GM19452 (cell line): ENCODE measurements at regions not wholly inside any gene's neighbourhood (a gene's known extent, or its start where the extent isn't known, plus 50 kb on each side); places are given as distances from the start of the nearest gene placed in this dataset.
"Not testable (repeated sequence)": the region's sequence is repeated elsewhere in the genome, so short reads cannot be mapped to it uniquely, and the experiment has no call there.

ENCODE experiments used
- ATAC-seq: cut with Tn5 transposase; IDR thresholded peaks from one replicate; pipeline ENCODE4 v1.9.1; 2021; ENCODE audit not compliant: unreplicated experiment

DNA sequence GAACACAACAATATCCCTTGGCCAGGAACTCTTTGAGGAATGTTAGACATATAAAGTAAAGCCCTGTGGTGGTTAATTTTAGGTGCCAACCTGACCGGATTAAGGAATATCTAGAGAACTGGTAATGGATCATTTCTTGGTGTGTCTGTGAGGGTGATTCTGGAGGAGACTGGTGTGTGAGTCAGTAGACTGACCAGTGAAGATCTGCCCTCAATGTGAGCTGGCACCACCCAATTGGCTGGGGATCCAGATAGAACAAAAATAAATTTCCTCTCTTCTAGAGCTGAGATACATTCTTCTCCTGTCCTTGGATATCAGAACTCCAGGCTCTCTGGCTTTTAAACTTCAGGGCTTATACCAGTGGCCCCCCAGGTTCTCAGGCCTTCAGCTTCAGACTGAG lies 56.2 kb upstream of the TNPO1 start:
- no peak for ATAC-seq

DNA sequence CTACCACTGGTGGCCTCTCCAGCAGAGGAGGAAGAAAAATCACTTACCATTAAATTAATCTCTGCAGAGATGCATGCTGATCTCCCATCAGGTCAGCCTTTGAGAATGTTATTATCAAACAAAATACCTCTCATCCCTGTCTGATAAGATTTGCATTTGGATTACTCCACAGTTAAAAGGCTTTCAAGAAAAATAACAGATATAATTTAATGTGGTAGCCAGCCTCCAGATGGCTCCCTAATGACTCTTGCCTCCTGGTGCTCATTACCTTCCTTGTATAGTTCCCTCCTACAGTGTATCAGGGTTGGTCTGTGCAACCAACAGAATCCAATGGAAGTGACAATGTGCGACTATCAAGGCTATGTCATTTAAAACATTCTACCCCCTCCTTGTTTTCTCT lies 63.6 kb upstream of the TNPO1 start:
- ATAC-seq: no peak

DNA sequence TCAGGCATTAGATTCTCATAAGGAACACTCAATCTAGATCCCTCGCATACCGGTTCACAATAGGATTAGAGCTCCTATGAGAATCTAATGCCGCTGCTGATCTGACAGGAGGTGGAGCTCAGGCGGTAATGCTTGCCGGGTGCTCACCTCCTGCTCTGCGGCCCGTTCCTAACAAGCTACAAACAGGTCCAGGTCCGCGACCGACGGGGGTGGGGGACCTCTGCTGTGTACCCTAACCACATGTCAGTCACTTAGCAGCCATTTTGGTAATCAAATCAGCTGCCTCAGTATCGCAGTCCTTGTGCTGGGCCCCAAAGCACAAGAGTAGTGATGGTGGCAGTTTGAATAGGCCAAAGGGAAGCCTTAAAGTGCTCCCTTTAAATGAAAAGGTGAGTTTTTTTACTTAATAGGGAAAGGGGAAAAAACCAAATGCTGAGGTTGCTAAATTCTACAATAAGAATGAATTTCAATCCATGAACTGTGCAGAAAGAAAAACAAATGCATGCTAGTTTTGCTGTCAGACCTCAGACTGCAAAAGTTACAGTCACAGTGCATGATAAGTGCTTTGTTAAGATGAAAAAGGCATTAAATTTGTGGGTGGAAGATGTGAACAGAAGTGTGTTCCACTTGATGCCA lies 67.0 kb upstream of the TNPO1 start:
- no peak for ATAC-seq

DNA sequence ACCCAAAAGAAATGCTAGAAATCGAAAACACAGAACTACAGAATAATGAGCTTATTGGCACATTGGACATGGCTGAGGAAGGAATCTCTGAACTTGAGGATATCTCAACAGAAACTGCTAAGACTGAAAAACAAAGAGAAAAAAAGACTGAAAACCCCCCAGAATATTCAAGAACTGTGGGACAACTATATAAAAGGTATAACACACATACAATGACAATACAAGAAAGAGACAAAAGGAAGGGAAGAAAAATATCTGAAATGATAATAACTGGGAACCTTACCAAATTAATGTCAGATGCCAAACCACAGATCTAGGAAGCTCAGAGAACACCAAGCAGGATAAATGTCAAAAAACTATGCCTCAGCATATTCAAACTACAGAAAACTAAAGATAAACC lies 68.6 kb upstream of the TNPO1 start:
- no peak for ATAC-seq

DNA sequence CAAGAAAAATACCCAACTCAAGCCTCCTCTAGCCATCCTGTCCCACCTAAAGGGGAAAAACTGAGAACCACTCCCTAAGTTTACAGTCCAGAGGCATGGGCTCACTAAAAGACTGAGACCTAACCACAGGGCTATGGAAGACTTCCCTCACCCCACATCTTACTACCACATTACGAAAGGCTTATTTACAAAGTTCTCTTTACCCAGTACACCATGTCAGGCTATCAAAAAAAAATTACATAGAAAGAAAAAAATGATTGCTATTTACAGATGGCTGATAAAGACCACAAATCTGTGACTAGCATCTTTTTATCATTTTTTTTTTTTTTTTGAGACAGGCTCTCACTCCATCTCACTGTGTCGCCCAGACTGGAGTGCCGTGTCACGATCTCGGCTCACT lies 69.7 kb upstream of the TNPO1 start:
- no peak for ATAC-seq

DNA sequence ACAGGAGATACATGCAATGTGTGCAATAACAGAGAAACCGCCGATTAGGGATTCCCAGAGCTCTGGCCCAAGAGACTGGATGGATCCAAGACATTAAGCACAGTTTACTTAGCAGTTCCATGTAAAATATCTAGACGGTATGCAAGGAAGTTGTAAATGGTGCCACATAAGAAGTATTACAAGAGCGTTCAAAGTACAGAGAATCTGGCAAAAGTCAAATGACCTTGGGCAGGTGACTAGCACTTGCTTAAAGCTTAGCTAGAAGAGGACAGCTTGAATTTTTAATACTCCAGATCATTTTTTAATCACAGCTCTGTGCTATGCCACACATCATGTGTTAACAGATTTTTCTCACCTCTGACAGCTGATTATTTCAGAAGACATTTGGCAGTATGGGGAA lies 72.3 kb upstream of the TNPO1 start:
- no peak for ATAC-seq

DNA sequence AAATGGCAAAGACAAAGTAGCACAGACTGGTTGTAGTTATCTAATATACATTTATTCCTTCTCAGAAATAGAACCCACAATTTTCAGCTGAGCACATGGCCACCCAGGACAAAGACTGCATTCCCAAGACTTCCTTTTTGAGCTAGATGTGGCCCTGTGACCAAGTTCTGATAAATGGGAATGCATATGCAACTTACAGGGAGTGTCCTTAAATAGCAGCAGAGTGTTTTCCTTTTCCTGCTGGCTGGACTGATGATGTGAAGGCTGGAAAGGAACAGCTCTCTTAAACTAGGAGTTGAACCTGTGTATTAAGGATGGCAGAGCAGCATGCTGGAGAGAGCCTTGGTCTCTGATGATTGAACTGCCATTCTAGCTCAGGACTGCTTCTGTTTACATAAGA lies 74.7 kb upstream of the TNPO1 start:
- ATAC-seq: no peak

DNA sequence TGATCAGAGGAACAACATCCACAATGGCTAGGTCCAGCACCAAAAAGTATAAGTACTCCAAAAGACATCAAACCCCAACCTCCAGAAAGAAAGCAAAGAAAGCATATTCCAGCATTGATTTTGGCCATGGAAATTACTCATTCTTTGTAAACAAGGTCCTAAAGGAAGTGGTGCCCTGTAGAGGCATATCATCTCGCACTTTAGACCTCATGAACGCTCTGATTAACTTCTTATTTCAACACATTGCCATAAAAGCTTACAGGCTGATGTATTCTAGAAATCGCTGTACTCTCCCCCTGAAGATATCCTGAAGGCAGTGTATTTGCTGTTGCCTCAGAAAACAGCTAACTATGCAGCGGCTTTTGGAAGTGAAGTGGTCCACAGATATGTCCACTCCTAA lies 82.7 kb upstream of the TNPO1 start:
- ATAC-seq: no peak

DNA sequence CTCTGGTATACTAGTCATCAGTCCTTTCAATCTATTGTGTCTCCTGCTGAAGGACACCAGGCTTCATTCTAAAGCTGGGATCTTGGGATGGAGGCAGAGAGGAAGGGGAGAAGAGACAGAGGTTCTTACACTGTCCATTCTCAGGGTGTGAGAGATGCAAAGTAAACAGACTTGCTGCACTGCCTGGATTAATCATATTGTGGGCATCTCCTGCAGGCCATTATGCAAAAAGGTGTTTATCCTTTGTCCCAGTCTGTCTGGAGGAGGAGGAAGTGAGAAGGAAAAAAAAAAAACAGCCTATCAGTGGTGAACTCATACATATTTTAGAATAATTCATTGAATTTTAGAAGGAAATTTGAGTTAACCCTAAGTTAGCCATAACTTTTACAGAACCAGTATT lies 92.9 kb upstream of the TNPO1 start:
- ATAC-seq: no peak

DNA sequence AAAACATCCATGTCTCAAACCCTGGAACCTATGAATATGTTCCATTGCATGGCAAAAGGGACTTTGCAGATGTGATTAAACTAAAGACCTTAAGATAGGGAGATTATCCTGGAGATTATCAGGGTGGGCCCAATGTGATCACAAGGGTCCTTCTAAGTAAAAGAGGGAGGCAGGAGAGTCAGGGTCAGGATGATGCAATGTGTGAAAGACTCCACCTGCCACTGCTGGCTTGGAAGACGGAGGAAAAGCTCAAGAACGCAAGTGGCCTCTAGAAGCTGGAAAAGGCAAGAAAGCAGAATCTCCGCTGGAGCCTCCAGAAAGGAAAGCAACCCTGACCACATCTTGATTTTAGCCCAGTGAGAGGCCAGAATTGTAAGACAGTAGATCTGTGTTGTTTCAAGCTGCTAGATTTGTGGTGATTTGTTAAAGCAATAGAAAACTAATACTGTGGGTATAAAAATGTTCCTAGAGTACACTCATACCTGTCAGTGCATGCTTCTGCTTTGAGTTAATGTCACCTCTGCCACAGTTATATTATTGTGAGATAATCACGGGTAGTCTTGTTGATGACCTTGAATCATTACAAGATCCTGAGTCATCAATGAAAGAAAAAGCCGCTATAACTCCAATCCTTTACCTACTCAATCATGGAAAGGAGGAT lies 93.5 kb upstream of the TNPO1 start:
- ATAC-seq: no peak

DNA sequence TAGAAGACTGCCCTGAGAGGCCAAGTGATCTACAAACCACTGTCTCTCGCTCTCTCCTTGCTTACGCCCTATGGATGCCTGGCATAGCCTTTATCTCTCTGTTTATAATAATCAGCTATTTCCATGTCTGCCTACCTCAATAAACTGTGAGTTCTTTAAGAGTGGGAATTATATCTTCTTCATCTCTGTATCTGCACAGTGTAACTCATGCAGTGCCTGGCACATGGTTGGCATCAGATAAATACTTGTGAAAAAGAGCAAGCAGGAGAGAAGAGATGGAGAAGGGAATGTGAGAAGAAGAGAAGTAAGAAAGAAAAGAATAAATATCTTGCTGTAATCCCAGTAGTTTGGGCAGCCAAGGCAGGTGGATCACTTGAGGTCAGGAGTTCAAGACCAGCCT lies 94.6 kb upstream of the TNPO1 start:
- ATAC-seq: no peak

DNA sequence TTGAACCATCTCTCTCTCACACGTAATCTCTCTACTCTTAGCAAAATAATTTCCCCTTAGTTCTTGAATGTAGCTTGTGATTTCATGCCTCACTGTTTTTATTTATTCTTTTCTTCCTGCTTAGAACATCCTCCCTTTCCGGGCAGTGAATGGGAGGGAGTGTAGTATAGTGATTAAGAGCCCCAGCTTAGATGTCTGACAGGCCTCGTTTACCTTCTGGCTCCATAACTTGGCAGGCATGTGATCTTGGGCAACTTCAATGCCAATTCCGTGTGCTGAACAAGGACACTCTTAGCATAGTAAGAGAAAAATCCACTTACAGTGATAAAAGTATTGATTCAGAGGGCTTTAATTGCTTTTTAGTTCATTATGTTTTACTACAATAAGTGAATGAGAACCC lies 96.3 kb upstream of the TNPO1 start:
- no peak for ATAC-seq

DNA sequence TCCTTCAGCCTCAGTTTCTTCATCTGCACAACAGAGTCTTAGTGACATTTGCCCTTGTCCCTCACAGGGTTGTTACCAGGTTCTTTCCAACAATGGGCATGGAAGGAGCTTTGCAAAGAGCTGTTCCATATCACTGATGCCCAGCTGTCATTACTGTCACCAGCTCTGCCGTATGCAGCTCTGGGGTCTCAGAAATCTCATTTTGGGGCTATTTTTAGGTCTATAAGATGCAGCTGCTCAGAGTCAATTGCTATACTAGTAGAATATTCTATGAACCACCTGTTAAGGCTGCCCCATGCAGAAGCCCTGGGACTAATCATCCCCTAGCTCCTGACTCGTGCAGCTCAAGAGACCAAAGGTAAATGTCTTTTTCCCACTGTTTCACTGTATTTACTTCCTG lies 105.1 kb upstream of the TNPO1 start:
- ATAC-seq: no peak

DNA sequence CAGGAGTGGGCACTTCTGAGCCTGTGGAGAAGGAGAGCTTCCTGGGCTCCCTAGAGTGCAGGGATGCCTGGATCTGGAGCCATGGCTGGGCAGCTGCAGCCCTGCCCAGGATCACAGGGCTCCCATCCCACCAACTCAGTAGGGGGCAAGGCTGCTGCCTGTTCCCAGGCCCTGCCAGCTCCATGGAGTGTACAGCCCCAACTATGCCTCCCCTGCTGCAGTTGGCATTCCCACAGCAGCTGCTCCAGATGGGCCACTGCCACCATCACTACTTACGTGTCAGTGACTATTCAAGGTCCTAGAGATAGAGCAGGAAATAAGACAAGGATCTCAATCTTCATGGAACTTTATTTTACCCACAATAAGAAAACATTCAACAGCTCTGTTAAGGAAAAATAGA lies 107.1 kb upstream of the TNPO1 start:
- no peak for ATAC-seq

DNA sequence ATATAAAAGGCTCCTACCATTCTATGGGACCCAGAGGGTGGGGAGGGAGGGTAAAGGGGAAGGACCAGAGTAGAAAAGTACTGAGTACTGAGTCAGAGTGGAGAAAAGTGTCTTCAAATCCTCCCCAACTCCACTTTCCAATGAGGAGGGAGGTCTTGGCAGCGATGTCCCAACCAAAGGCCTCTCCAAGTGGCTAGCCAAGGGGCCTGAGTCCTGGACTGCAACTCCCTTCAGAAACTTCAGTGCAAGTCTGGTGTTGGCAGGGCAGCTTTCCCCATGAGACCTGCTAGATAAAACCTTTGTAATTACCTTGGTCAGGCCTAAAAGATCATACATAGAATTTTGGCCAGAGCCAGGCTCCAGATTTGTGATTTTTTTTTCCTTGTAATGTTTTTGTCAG lies 111.3 kb upstream of the TNPO1 start:
- ATAC-seq: no peak

DNA sequence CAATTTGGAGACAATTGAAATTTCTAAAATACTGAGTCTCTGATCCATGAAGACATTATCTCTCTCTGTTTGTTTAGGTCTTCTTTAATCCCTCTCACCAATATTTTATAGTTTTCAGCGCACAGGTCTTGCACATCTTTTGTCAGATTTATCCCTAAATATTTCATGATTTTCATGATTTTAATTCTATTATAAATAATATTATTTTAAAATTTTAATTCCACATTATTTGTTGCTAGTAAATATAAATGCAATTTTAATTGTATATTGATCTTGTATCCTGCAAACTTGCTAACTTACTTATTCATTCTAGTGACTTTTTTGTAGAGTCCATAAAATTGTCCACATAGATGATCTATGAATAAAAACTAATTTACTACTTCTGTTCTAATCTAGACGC lies 112.6 kb upstream of the TNPO1 start:
- no peak for ATAC-seq

DNA sequence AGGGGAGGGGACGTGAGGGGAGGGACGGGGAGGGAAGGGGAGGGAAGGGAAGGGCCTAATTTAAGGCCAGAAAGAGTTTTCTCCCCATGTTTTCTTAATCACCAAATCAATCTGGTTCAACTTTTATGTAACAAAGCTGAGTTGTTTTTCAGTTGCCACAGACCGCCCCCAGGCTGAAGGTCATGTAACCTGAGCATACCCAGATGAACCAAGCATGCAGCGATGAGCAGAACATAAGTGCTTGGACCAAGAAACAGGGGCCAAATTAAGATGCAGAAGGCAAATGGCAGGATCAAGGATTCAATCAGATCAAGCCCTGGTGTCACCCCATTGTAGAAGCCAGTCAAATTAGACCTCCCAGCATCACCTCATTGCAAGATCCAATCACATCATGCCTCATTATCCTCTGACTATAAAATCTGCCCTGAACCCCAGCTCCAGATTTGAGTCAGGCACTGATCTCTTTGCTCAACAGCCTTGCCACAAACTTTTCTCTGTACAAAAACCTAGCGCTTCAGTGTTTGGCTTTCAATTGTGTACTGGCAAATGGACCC lies 113.5 kb upstream of the TNPO1 start:
- ATAC-seq: no peak

DNA sequence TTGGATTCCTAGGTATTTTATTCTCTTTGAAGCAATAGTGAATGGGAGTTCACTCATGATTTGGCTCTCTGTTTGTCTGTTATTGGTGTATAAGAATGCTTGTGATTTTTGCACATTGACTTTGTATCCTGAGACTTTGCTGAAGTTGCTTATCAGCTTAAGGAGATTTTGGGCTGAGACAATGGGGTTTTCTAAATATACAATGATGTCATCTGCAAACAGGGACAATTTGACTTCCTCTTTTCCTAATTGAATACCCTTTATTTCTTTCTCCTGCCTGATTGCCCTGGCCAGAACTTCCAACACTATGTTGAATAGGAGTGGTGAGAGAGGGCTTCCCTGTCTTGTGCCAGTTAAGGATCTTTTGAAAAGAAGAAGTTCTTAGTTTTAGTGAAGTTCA lies 114.4 kb upstream of the TNPO1 start:
- not testable (repeated sequence) for ATAC-seq

DNA sequence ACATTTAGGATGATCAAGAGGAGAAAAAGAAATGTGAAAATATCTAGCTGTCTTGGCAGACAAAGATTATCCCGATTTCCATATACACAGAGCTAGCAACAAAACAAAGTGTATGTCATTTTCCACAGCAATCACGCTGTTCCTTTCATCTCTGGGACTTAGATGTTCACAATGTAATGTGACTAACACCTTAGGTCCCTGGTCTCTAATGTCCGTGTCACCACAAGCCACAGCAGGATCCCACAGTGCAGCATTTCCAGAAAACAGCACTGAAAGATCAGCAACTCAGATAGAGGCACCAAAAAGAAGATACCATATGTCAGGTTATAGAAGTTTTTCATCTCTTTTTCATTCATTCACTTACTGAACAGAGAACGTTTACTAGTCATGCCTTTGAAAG lies 118.0 kb upstream of the TNPO1 start:
- ATAC-seq: no peak

DNA sequence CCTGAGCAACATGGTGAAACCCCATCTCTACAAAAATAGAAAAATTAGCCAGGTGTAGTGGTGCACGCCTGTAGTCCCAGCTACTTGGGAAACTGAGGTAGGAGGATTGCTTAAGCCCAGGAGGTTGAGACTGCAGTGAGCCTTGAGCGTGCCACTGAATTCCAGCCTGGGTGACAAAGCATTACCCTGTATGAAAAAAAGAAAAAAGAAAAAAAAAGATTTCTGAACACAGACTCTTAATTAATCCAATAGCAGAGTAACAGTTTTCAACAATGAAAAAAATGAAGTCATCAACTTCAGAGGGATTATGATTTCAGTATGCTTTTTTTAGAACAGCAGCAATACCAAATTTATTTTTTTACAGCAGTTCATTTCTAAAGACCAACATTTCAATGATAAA lies 118.8 kb upstream of the TNPO1 start:
- no peak for ATAC-seq

DNA sequence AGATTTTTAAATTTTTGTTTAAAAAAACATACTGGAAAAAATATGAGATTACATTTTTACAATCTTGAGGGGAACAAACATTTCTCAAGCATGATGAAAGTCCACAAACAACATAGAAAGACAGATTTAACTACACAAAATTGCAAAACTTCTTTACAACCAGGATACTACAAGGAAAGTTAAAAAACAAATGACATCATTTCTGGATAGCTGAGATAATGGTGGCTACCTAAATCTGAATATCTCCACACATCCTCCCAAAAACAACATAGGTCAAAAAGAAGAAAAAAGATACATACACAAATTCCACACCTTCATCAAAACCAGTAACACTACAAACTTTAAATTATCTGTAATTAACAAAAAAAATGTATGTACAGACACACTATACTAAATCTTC lies 120.8 kb upstream of the TNPO1 start:
- ATAC-seq: no peak

DNA sequence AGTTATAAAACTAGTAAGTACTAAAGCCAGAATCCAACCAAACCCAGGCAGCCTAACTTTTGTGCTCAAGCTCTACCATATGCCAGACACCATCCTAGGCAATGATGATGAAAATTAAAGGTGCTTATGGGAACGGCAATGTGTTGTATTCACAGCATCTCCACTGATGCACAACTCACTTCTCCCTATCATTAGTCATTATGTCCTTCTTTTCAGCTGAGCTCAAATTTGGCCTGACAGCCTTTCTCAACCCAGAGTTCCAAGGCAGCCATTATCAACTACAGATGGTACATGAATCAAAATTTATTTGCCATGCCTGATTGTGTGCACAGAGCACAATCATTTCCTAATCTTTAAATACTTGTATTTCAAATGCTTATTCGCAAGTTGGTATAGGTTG lies 121.6 kb upstream of the TNPO1 start:
- ATAC-seq: no peak
